Right lobe of liver (tissue), 6 donors: ENCODE measurements at regions not wholly inside any gene's neighbourhood (a gene's known extent, or its start where the extent isn't known, plus 50 kb on each side); places are given as distances from the start of the nearest gene placed in this dataset.

Experiments
- ATAC-seq, 4 donors: fragments of 200-7000 bp; cut with Tn5 transposase; one replicate each; pipeline ENCODE4 v1.9.1; 2020; ENCODE audit warnings: mild to moderate bottlenecking in 4 of 4, moderate library complexity in 4 of 4
- DNase-seq, 3 donors: peaks; one replicate each; pipeline ENCODE4 v3.0.0-alpha.2; 2020
- H3K27ac ChIP-seq, 3 donors: fragments of 200-600 bp; one replicate each; pipeline ENCODE4 v1.8.0; 2022
- H3K27me3 ChIP-seq, 2 donors: fragments of 200-600 bp; one replicate each; pipeline ENCODE4 v1.8.0; 2022
- H3K36me3 ChIP-seq, 4 donors: fragments of 200-600 bp; sonication (generic) in 1 of 4; one replicate each; pipeline versions ENCODE4 v1.5.1 to v1.8.0; 2017 to 2022; ENCODE audit warnings: control low read depth in 1 of 4
- H3K4me1 ChIP-seq, 4 donors: fragments of 200-600 bp; sonication (generic) in 1 of 4; one replicate each; pipeline versions ENCODE4 v1.5.1 to v1.8.0; 2017 to 2022; ENCODE audit warnings: control low read depth in 1 of 4
- H3K4me3 ChIP-seq, 3 donors: fragments of 200-600 bp; one replicate each; pipeline ENCODE4 v1.8.0; 2022
- H3K9me3 ChIP-seq, 4 donors: fragments of 200-600 bp; sonication (generic) in 1 of 4; one replicate each; pipeline versions ENCODE4 v1.5.1 to v1.8.0; 2017 to 2022; ENCODE audit warnings: control low read depth in 1 of 4
- POLR2A ChIP-seq: fragments of 450-650 bp; IDR thresholded peaks from one replicate; pipeline ENCODE4 v1.6.1; 2017; ENCODE audit warnings: antibody characterized with exemption, mild to moderate bottlenecking
- WGBS: methylation state at CpG from one replicate; pipeline ENCODE4 v1.1.6; 2018; ENCODE audit warnings: low coverage, low lambda C conversion rate; ENCODE audit not compliant: insufficient coverage; ENCODE audit errors: missing lambda C conversion rate; 5-methylcytosine and 5-hydroxymethylcytosine counted together
- intact Hi-C, 2 donors: fragments of 100-400 bp; cut with DNase I; formaldehyde crosslinking; loops; one replicate each; pipeline versions ENCODE4 v1.11.2 to v1.14.1; 2022
- TF ChIP-seq, protein P1 (sequence below), 4 donors: fragments of 200-600 bp in 3 of 4; fragments of 450-650 bp in 1 of 4; IDR thresholded peaks; one replicate each; pipeline versions ENCODE4 v1.5.1 to v1.8.0; 2016 to 2022; ENCODE audit warnings: antibody characterized with exemption in 4 of 4, mild to moderate bottlenecking in 2 of 4
- donor health status: DM: no; HTN: yes; CAD: no.
- donor health status: DM: no; HTN: no; CAD: no.
- donor health status: DM: no; HTN: no; CAD: no.
- donor health status: DM: no; HTN: yes; CAD: no.
- donor health status: DM: no; HTN: yes; CAD: no.

DNA sequence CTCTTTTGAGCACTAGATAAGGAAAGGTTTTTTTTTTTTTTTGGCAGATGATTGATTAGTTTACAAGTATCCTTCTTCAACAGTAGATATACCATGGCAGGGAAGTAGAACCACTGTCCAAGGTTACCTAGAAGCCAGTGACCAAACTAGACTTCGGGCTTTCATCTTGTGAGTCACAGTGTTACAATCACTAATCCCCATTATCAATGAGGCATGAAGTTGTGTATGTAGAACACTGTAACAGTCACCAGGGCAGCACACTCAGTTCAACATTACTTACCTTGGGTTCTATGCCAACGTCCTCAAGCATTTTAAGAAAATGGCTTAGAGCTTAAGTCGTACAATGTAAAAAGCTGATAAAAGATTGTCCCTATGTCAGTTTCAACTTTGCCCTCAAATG, 430.9 kb downstream of the ETS1 start:
- Histone ChIP-seq H3K27ac (no peak overlapping the region), H3K4me3 (no peak overlapping the region), H3K27me3 (no peaks in the 10 kb centered on the region), H3K4me1 (peaks cover 0 to 4% (median 0%) of the 10 kb centered on the region in 4 donors), H3K36me3 (no peaks in the 10 kb centered on the region), H3K9me3 (no peaks in the 10 kb centered on the region)
- intact Hi-C loops: loop anchor here in 1 of 2 donors (10.0 kb wide), 1 partner anchor 122 kb away; no protein-coding TSS in a partner anchor
- ATAC-seq: no peak
- DNase-seq: no peak
- no peak for TF ChIP-seq POLR2A
- TF ChIP-seq, protein P1, sequence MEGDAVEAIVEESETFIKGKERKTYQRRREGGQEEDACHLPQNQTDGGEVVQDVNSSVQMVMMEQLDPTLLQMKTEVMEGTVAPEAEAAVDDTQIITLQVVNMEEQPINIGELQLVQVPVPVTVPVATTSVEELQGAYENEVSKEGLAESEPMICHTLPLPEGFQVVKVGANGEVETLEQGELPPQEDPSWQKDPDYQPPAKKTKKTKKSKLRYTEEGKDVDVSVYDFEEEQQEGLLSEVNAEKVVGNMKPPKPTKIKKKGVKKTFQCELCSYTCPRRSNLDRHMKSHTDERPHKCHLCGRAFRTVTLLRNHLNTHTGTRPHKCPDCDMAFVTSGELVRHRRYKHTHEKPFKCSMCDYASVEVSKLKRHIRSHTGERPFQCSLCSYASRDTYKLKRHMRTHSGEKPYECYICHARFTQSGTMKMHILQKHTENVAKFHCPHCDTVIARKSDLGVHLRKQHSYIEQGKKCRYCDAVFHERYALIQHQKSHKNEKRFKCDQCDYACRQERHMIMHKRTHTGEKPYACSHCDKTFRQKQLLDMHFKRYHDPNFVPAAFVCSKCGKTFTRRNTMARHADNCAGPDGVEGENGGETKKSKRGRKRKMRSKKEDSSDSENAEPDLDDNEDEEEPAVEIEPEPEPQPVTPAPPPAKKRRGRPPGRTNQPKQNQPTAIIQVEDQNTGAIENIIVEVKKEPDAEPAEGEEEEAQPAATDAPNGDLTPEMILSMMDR (IDR thresholded peaks at IDR 0.05): no peak
- 60% methylated on average over 3 of the region's 3 CpGs for WGBS

DNA sequence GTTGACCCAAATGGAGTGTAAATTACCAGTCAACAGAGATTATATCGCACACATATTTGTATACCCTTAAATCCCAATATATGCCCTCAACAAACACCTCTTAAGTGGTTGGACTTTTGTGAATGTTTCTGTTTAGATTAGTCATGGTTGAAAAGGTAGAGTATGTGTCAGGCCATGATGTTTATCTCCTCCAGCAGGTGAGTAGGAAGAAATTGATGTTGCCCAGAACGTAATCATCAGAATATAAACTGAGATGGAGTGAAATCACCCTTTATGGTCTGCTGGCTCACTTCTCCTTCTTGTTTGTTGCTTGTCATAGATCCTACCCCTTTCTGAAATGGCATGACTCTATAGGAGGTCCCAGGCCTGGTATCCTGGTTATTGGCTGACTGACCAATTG, 431.8 kb downstream of the ETS1 start:
- TF ChIP-seq POLR2A: no peak
- TF ChIP-seq, protein P1 (IDR thresholded peaks at IDR 0.05): no peak
- WGBS: 89% methylated on average over 2 of the region's 2 CpGs
- intact Hi-C loops: loop anchor here in 1 of 2 donors (10.0 kb wide), 1 partner anchor 121 kb away; no protein-coding TSS in a partner anchor
- Histone ChIP-seq H3K4me1 (no peaks in the 10 kb centered on the region), H3K36me3 (no peaks in the 10 kb centered on the region), H3K27ac (no peak overlapping the region), H3K4me3 (no peak overlapping the region), H3K27me3 (no peaks in the 10 kb centered on the region), H3K9me3 (no peaks in the 10 kb centered on the region)
- no peak for DNase-seq
- ATAC-seq: no peak

DNA sequence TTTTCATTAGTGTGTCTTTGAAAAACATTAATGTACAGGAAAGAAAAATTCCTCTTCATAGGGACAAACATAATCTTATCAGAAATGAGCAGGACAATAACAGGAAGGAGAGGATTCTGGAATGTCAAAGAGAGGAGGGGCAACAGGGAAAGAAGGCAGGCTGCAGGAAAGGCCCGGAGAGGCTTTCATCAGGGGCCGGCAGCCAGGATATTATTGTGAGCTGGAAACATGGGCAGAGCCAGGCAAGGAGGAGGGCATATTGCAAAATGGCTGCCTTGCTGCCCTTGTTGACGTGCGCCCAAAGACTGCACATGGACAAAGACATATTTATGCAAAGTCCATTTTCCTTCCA, 433.7 kb downstream of the ETS1 start:
- DNase-seq (no peak), ATAC-seq (peak; percentile 30 to 65 (median 36))
- 81% methylated on average over 4 of the region's 4 CpGs for WGBS
- Histone ChIP-seq H3K36me3 (no peaks in the 10 kb centered on the region), H3K27ac (no peak overlapping the region), H3K9me3 (no peaks in the 10 kb centered on the region), H3K4me1 (no peaks in the 10 kb centered on the region), H3K4me3 (no peak overlapping the region), H3K27me3 (no peaks in the 10 kb centered on the region)
- TF ChIP-seq POLR2A: no peak
- TF ChIP-seq, protein P1 (IDR thresholded peaks at IDR 0.05): no peak
- intact Hi-C loops: loop anchor here in 1 of 2 donors (10.0 kb wide), 1 partner anchor 119 kb away; no protein-coding TSS in a partner anchor

DNA sequence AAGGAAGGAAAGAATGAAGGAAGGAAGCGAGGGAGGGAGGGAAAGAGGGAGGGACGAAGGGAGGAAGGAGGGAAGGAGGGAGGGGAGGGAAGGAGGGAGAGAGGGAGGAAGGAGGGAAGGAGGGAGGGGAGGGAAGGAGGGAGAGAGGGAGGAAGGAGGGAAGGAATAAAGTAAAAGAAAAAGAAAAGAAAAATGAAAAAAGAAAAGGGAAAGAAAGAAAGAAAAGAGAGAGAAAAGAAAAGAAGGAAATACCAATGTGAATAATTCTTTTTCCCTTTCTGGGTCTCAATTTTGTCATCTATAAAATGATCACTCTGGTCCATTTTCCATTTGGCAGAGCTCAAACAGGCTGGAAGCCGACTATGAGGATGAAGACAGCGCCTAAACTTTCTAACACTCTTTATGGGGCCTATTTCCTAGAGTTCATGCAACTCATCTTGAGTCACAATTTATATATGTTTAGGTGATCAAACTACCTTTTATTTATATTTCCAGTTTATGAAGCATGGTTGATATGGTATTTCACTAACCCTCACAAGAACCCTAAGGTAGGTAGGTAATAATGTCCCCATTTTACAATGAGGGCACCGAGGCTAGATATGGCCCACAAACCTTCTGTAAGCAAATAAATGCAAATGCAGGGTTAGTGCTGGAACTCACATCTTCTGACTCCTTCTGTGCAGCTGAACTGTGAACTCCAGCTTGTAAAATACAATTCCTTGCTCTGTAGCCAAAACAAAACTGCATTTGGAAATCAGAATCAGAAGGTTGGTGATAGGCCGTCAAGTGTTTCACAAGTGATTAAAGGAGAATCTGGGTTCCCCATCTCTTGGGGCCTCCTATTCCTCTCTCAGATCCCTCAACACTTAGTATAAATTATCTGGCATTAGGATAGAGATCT, 434.3 kb downstream of the ETS1 start:
- WGBS: 72% methylated on average over 6 of the region's 6 CpGs

More for the DNA sequence above, 434.3 kb downstream of the ETS1 start:
- H3K4me1 ChIP-seq: no peaks in the 10 kb centered on the region
- no peaks in the 10 kb centered on the region for H3K27me3 ChIP-seq
- no peak overlapping the region for H3K4me3 ChIP-seq
- H3K36me3 ChIP-seq: no peaks in the 10 kb centered on the region
- no peak for DNase-seq
- no peaks in the 10 kb centered on the region for H3K9me3 ChIP-seq
- no peak for ATAC-seq
- intact Hi-C loops: loop anchor here in 1 of 2 donors (10.0 kb wide), 1 partner anchor 118 kb away; no protein-coding TSS in a partner anchor
- no peak overlapping the region for H3K27ac ChIP-seq
- TF ChIP-seq POLR2A: no peak
- TF ChIP-seq, protein P1 (IDR thresholded peaks at IDR 0.05): no peak
